WTC11 (cell line): ENCODE measurements at regions not wholly inside any gene's neighbourhood (a gene's known extent, or its start where the extent isn't known, plus 50 kb on each side); places are given as distances from the start of the nearest gene placed in this dataset.

Source experiments
- CTCF ChIP-seq: fragments of 200-600 bp; IDR thresholded peaks from 2 replicates; pipeline ENCODE4 v1.8.0; 2022; ENCODE audit warnings: antibody characterized with exemption
- MXD4 ChIP-seq: fragments of 250-450 bp; sonication (Bioruptor Pico); IDR thresholded peaks from 2 replicates; pipeline ENCODE4 v1.8.0; 2021; ENCODE audit warnings: mild to moderate bottlenecking, moderate library complexity, borderline replicate concordance
- MYBL2 ChIP-seq: sonication (generic); formaldehyde crosslinking; IDR thresholded peaks from 2 replicates; pipeline ENCODE4 v1.8.1; 2023; ENCODE audit warnings: mild to moderate bottlenecking, moderate library complexity, missing genetic modification reagents
- SOX15 ChIP-seq: fragments of 250-450 bp; sonication (Bioruptor Pico); IDR thresholded peaks from 2 replicates; pipeline ENCODE4 v1.9.0; 2021; ENCODE audit warnings: mild to moderate bottlenecking

DNA sequence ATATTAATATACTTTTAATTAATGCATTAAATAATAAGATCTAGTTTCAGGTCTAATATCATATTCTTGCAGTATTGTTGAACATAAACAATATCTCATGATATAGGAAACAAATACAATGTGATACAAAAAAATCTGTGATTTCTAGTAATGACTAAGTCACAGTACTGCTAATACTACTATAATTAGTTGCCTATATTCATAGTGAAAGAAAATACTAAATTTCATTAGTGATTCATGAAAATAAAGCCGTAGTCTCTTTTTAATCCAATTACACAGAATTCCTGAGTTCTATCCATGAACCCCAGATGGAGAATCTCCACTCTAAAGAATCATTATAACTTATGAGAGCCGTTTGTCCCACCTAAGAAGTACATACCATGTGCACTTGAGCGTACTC is 266.3 kb upstream of the ACVR2A start:
- TF ChIP-seq CTCF (no peak), SOX15 (CRISPR knock-in tag) (no peak), MYBL2 (CRISPR knock-in tag) (no peak), MXD4 (CRISPR knock-in tag) (no peak)
